Keratinocyte (primary cell): ENCODE measurements at regions not wholly inside any gene's neighbourhood (a gene's known extent, or its start where the extent isn't known, plus 50 kb on each side); places are given as distances from the start of the nearest gene placed in this dataset.

Experiments used
- DNase-seq: peaks from one replicate; pipeline ENCODE4 v3.0.0-alpha.2; 2011; ENCODE audit warnings: low read depth, missing footprints, low spot score
- FAIRE-seq: peaks from 2 replicates; lab custom pipeline; 2011; peaks lifted over from hg19 to GRCh38; lab: Jason Lieb, UNC
- H2AFZ ChIP-seq: 2 replicates; pipeline ENCODE4 v1.6.0; 2012; ENCODE audit warnings: low read length, control low read depth, inconsistent platforms; ENCODE audit not compliant: control insufficient read depth
- H3K27ac ChIP-seq: 2 replicates; pipeline ENCODE4 v1.5.1; 2011; ENCODE audit warnings: low read length; ENCODE audit not compliant: control insufficient read depth, insufficient read depth
- H3K27me3 ChIP-seq: 3 replicates; pipeline ENCODE4 v1.6.0; 2011; ENCODE audit warnings: low read length; ENCODE audit not compliant: control insufficient read depth, insufficient read depth; ENCODE audit errors: extremely low read depth
- H3K36me3 ChIP-seq, 2 experiments: 2 replicates in 1 of 2; 3 replicates in 1 of 2; pipeline ENCODE4 v1.5.1; 2011; ENCODE audit warnings: low read length in 2 of 2, mild to moderate bottlenecking in 1 of 2; ENCODE audit not compliant: control insufficient read depth in 2 of 2, insufficient read depth in 2 of 2; ENCODE audit errors: extremely low read depth in 1 of 2
- H3K4me1 ChIP-seq: 3 replicates; pipeline ENCODE4 v1.5.1; 2011; ENCODE audit warnings: low read length; ENCODE audit not compliant: control insufficient read depth, insufficient read depth; ENCODE audit errors: extremely low read depth
- H3K4me2 ChIP-seq: 3 replicates; pipeline ENCODE4 v1.6.0; 2011; ENCODE audit warnings: low read depth, low read length; ENCODE audit not compliant: control insufficient read depth, insufficient read depth; ENCODE audit errors: extremely low read depth
- H3K4me3 ChIP-seq, 3 experiments: fragments of 200-600 bp in 1 of 3; sonication (generic) in 1 of 3; 2 replicates in 2 of 3; 3 replicates in 1 of 3; pipeline ENCODE4 v1.5.1; 2011 to 2016; ENCODE audit warnings: low read length in 3 of 3, mild to moderate bottlenecking in 3 of 3, control low read depth in 2 of 3, inconsistent platforms in 1 of 3, low read depth in 1 of 3, mixed read lengths in 1 of 3, mixed run types in 1 of 3, moderate library complexity in 1 of 3; ENCODE audit not compliant: control insufficient read depth in 2 of 3, insufficient read depth in 2 of 3; ENCODE audit errors: extremely low read depth in 1 of 3
- H3K79me2 ChIP-seq: 2 replicates; pipeline ENCODE4 v1.6.0; 2012; ENCODE audit warnings: low read length; ENCODE audit not compliant: control insufficient read depth, insufficient read depth
- H3K9ac ChIP-seq: 3 replicates; pipeline ENCODE4 v1.6.0; 2011; ENCODE audit warnings: low read length; ENCODE audit not compliant: control insufficient read depth, insufficient read depth; ENCODE audit errors: extremely low read depth
- H3K9me1 ChIP-seq: 3 replicates; pipeline ENCODE4 v1.6.0; 2011; ENCODE audit warnings: low read length; ENCODE audit not compliant: control insufficient read depth, insufficient read depth; ENCODE audit errors: extremely low read depth
- H3K9me3 ChIP-seq: 2 replicates; pipeline ENCODE4 v1.5.1; 2012; ENCODE audit warnings: low read depth, low read length; ENCODE audit not compliant: control insufficient read depth
- H4K20me1 ChIP-seq: 3 replicates; pipeline ENCODE4 v1.6.0; 2011; ENCODE audit warnings: low read length; ENCODE audit not compliant: control insufficient read depth, insufficient read depth; ENCODE audit errors: extremely low read depth
- CTCF ChIP-seq, 3 experiments: IDR thresholded peaks in 1 of 3; conservative IDR thresholded peaks in 1 of 3; optimal IDR thresholded peaks in 1 of 3; 2 replicates in 2 of 3; 3 replicates in 1 of 3; pipeline versions ENCODE3 to v1.5.1; 2011; ENCODE audit warnings: low read length in 3 of 3, mild to moderate bottlenecking in 3 of 3, moderate library complexity in 2 of 3, control low read depth in 1 of 3, inconsistent platforms in 1 of 3; ENCODE audit not compliant: insufficient read depth in 2 of 3; ENCODE audit errors: extremely low read depth in 1 of 3
- EZH2 ChIP-seq: IDR thresholded peaks from one replicate; pipeline ENCODE4 v1.6.1; 2012; ENCODE audit warnings: inconsistent platforms, mild to moderate bottlenecking, low read length, moderate library complexity
- dilution Hi-C: fragments of 300-500 bp; cut with MboI; formaldehyde crosslinking; loops from one replicate; pipeline ENCODE4 v1.7.0; 2020; ENCODE audit warnings: low sequenced_read_pairs; ENCODE audit not compliant: extremely low pct_ligation_motif_present

- Histone ChIP-seq H4K20me1 (no peaks in the 10 kb centered on the region), H3K9me1 (no peaks in the 10 kb centered on the region), H3K36me3 (no peaks in the 10 kb centered on the region), H3K9ac (no peak overlapping the region), H3K4me3 (no peak overlapping the region), H3K9me3 (no peaks in the 10 kb centered on the region), H3K27ac (no peak overlapping the region), H3K79me2 (no peaks in the 10 kb centered on the region), H3K27me3 (peaks cover 6% of the 10 kb centered on the region), H2AFZ (no peak overlapping the region), H3K4me1 (no peaks in the 10 kb centered on the region), H3K4me2 (no peak overlapping the region)
- no peak for DNase-seq
- FAIRE-seq = no peak
- no peak for TF ChIP-seq CTCF (optimal IDR thresholded peaks at IDR 0.05 in 1 of 3, IDR thresholded peaks at IDR 0.05 in 1 of 3, conservative IDR thresholded peaks at IDR 0.05 in 1 of 3; ENCODE audit: extremely low read depth in 1 of 3, insufficient read depth in 2 of 3, low read length in 3 of 3)
- TF ChIP-seq EZH2 = no peak
- dilution Hi-C loops = no loop called here
These were observed 90.3 kb upstream of the EGFLAM start for GRCh38 chr5:38168029-38168428.

GRCh38 chr5:38167562-38167996 lies 90.8 kb upstream of the EGFLAM start:
- Histone ChIP-seq H3K4me1 (no peaks in the 10 kb centered on the region), H2AFZ (no peak overlapping the region), H3K36me3 (no peaks in the 10 kb centered on the region), H3K27ac (no peak overlapping the region), H3K79me2 (no peaks in the 10 kb centered on the region), H3K9me1 (no peaks in the 10 kb centered on the region), H3K4me3 (no peak overlapping the region), H3K9ac (no peak overlapping the region), H3K9me3 (no peaks in the 10 kb centered on the region), H3K4me2 (no peak overlapping the region), H3K27me3 (peaks cover 6% of the 10 kb centered on the region), H4K20me1 (no peaks in the 10 kb centered on the region)
- DNase-seq = no peak
- no peak for FAIRE-seq
- dilution Hi-C loops = no loop called here
- TF ChIP-seq CTCF (optimal IDR thresholded peaks at IDR 0.05 in 1 of 3, IDR thresholded peaks at IDR 0.05 in 1 of 3, conservative IDR thresholded peaks at IDR 0.05 in 1 of 3; ENCODE audit: extremely low read depth in 1 of 3, insufficient read depth in 2 of 3, low read length in 3 of 3) (no peak), EZH2 (no peak)
